PC-3 (cell line): ENCODE measurements at regions not wholly inside any gene's neighbourhood (a gene's known extent, or its start where the extent isn't known, plus 50 kb on each side); places are given as distances from the start of the nearest gene placed in this dataset.

Experiments
- ATAC-seq: fragments of 200-7000 bp; cut with Tn5 transposase; 2 replicates; pipeline ENCODE4 v1.9.1; 2020; ENCODE audit warnings: mild to moderate bottlenecking, moderate library complexity
- BruUV-seq: library from RNA; stranded (reverse); fragments of 400-500 nt; replicated peaks from 2 replicates; lab custom pipeline; 2021; lab: Mats Ljungman, UMichigan
- CTCF ChIA-PET: fragments of 300-600 bp; sonication (Branson Sonifier 250); formaldehyde crosslinking; loops from one replicate; lab custom pipeline; 2022; ENCODE audit warnings: antibody characterized with exemption; lab: Charles Lee
- POLR2A ChIA-PET: fragments of 300-600 bp; sonication (Branson Sonifier 250); formaldehyde crosslinking; loops from one replicate; lab custom pipeline; 2022; ENCODE audit warnings: antibody characterized with exemption; ENCODE audit not compliant: unreplicated experiment; lab: Charles Lee
- DNase-seq: peaks from one replicate; pipeline ENCODE4 v3.0.0-alpha.2; 2015
- H2AFZ ChIP-seq: fragments of 300-600 bp; sonication (generic); 2 replicates; pipeline ENCODE4 v1.6.0; 2016; ENCODE audit warnings: antibody characterized with exemption, low read length
- H3F3A ChIP-seq: fragments of 300-600 bp; sonication (generic); one replicate; pipeline ENCODE4 v1.6.0; 2017; ENCODE audit warnings: antibody characterized with exemption, low read length, control low read depth, mild to moderate bottlenecking; ENCODE audit not compliant: unreplicated experiment
- H3K27ac ChIP-seq: fragments of 300-600 bp; sonication (generic); 2 replicates; pipeline ENCODE4 v1.5.1; 2016; ENCODE audit warnings: mild to moderate bottlenecking, low read length
- H3K27me3 ChIP-seq: fragments of 300-600 bp; sonication (generic); 2 replicates; pipeline ENCODE4 v1.6.1; 2016; ENCODE audit warnings: low read length, mixed read lengths
- H3K36me3 ChIP-seq: fragments of 300-600 bp; sonication (generic); 2 replicates; pipeline ENCODE4 v1.6.1; 2016; ENCODE audit warnings: low read depth, mixed run types, low read length, mixed read lengths
- H3K4me1 ChIP-seq: fragments of 300-600 bp; sonication (generic); 2 replicates; pipeline ENCODE4 v1.5.1; 2016; ENCODE audit warnings: low read length; ENCODE audit not compliant: insufficient read depth
- H3K4me2 ChIP-seq: fragments of 300-600 bp; sonication (generic); 2 replicates; pipeline ENCODE4 v1.6.0; 2016; ENCODE audit warnings: low read length
- H3K4me3 ChIP-seq: fragments of 300-600 bp; sonication (generic); 2 replicates; pipeline ENCODE4 v1.5.1; 2016; ENCODE audit warnings: mild to moderate bottlenecking, low read length, mixed read lengths
- H3K79me2 ChIP-seq: fragments of 300-600 bp; sonication (generic); 2 replicates; pipeline ENCODE4 v1.6.1; 2017; ENCODE audit warnings: low read length, mixed read lengths
- H3K9ac ChIP-seq: fragments of 300-600 bp; sonication (generic); 2 replicates; pipeline ENCODE4 v1.6.0; 2016; ENCODE audit warnings: mild to moderate bottlenecking, low read length
- H3K9me2 ChIP-seq: fragments of 300-600 bp; sonication (generic); replicated peaks from 2 replicates; pipeline ENCODE4 v1.6.1; 2016; ENCODE audit warnings: mixed run types, low read length, mixed read lengths
- H3K9me3 ChIP-seq: fragments of 300-600 bp; sonication (generic); 2 replicates; pipeline ENCODE4 v1.6.1; 2016; ENCODE audit warnings: low read length, mixed read lengths
- H4K20me1 ChIP-seq: fragments of 300-600 bp; sonication (generic); 2 replicates; pipeline ENCODE4 v1.6.1; 2016; ENCODE audit warnings: low read length, mixed read lengths
- EZH2 ChIP-seq: fragments of 300-600 bp; sonication (generic); IDR thresholded peaks from one replicate; pipeline ENCODE4 v1.6.1; 2017; ENCODE audit warnings: antibody characterized with exemption, mild to moderate bottlenecking, low read length; ENCODE audit not compliant: unreplicated experiment
- EZH2phosphoT487 ChIP-seq: fragments of 300-600 bp; sonication (generic); IDR thresholded peaks from 2 replicates; pipeline ENCODE4 v1.6.1; 2018; ENCODE audit warnings: mild to moderate bottlenecking, antibody characterized with exemption, low read length, borderline replicate concordance
- intact Hi-C: fragments of 100-400 bp; cut with micrococcal nuclease; formaldehyde crosslinking; loops from 2 replicates; pipeline ENCODE4 v1.9.0; 2023
- TF ChIP-seq, protein P1 (sequence below): fragments of 300-600 bp; sonication (generic); conservative IDR thresholded peaks from 2 replicates; pipeline ENCODE4 v1.5.1; 2017; ENCODE audit warnings: antibody characterized with exemption, low read depth, mild to moderate bottlenecking, low read length

DNA sequence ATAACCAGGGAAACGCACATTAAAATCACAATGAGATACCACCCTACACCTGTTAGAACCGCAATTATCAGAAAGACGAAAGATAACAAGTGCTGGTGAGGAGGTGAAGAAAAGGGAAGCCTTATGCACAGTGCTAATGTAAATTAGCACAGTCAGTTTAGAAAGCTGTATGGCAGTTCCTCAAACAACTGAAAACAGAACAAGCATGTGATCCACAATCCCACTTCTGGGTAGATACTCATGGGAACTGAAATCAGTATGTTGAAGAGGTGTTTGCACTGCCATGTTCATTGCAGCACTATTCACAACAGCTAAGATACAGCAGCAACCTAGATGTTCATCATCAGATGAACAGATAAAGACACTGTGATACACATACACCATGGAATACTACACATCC is 75.0 kb upstream of the CCND1 start:
- H3F3A ChIP-seq: no peaks in the 10 kb centered on the region
- no peak overlapping the region for H3K27ac ChIP-seq
- ATAC-seq (no peak), DNase-seq (no peak)
- CTCF ChIA-PET: no interaction called here
- no TSS peak for BruUV-seq
- no peak overlapping the region for H2AFZ ChIP-seq
- no peak overlapping the region for H3K9ac ChIP-seq
- no peak for TF ChIP-seq EZH2
- TF ChIP-seq, protein P1, sequence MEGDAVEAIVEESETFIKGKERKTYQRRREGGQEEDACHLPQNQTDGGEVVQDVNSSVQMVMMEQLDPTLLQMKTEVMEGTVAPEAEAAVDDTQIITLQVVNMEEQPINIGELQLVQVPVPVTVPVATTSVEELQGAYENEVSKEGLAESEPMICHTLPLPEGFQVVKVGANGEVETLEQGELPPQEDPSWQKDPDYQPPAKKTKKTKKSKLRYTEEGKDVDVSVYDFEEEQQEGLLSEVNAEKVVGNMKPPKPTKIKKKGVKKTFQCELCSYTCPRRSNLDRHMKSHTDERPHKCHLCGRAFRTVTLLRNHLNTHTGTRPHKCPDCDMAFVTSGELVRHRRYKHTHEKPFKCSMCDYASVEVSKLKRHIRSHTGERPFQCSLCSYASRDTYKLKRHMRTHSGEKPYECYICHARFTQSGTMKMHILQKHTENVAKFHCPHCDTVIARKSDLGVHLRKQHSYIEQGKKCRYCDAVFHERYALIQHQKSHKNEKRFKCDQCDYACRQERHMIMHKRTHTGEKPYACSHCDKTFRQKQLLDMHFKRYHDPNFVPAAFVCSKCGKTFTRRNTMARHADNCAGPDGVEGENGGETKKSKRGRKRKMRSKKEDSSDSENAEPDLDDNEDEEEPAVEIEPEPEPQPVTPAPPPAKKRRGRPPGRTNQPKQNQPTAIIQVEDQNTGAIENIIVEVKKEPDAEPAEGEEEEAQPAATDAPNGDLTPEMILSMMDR: no peak
- no peak for TF ChIP-seq EZH2phosphoT487
- H3K27me3 ChIP-seq: no peaks in the 10 kb centered on the region
- POLR2A ChIA-PET: no interaction called here
- no peak overlapping the region for H3K4me3 ChIP-seq
- no peaks in the 10 kb centered on the region for H4K20me1 ChIP-seq
- H3K4me2 ChIP-seq: no peak overlapping the region
- no peaks in the 10 kb centered on the region for H3K36me3 ChIP-seq
- no peaks in the 10 kb centered on the region for H3K9me2 ChIP-seq
- H3K4me1 ChIP-seq: no peaks in the 10 kb centered on the region
- intact Hi-C loops: no loop called here
- no peaks in the 10 kb centered on the region for H3K79me2 ChIP-seq
- H3K9me3 ChIP-seq: no peaks in the 10 kb centered on the region

DNA sequence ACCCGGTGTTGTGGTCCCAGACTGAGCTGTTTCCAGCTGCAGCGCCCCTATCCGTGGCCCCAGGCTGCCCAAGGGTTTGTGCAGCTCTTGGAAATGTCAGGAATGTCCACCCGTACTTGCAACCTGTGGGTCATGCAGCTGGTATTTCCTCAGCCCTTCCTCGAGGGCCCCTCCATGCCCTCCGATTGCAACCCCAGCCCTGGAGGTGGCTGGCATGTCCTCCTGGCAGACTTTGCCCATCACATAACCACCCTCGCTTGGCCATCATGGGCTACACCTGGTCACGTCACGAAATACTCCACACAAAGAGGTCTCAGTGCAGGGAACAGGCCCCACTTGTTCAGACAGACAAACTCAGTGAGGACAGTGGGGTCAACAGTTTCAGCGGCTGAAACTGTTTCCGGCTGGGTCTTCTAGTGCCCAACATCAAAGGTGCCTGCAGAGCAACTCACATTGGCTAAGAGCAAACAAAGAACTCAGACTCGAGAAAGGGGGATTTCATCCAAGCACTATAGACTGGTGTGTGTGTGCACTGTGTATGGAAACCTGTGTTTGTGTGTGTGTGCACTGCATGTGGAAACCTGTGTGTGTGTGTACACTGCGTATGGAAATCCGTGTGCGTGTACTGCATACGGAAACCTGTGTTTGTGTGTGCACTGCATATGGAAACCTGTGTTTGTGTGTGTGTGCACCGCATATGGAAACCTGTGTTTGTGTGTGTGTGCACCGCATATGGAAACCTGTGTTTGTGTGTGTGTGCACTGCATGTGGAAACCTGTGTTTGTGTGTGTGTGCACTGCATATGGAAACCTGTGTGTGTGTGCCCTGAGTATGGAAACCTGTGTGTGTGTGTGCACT is 72.8 kb upstream of the CCND1 start:
- H3K9ac ChIP-seq: no peak overlapping the region
- ChIA-PET CTCF (no interaction called here), POLR2A (no interaction called here)
- DNase-seq (no peak), ATAC-seq (no peak)
- H3K27ac ChIP-seq: no peak overlapping the region
- H3K36me3 ChIP-seq: no peaks in the 10 kb centered on the region
- no peaks in the 10 kb centered on the region for H3K9me3 ChIP-seq
- no peaks in the 10 kb centered on the region for H3K4me1 ChIP-seq
- no peak overlapping the region for H3K4me2 ChIP-seq
- no peaks in the 10 kb centered on the region for H4K20me1 ChIP-seq
- no peak overlapping the region for H3K4me3 ChIP-seq
- no peak overlapping the region for H2AFZ ChIP-seq
- no TSS peak for BruUV-seq
- no peaks in the 10 kb centered on the region for H3K27me3 ChIP-seq
- H3K9me2 ChIP-seq: no peaks in the 10 kb centered on the region
- H3F3A ChIP-seq: no peaks in the 10 kb centered on the region
- TF ChIP-seq EZH2 (no peak), EZH2phosphoT487 (no peak)
- TF ChIP-seq, protein P1: no peak
- intact Hi-C loops: no loop called here
- H3K79me2 ChIP-seq: no peaks in the 10 kb centered on the region

DNA sequence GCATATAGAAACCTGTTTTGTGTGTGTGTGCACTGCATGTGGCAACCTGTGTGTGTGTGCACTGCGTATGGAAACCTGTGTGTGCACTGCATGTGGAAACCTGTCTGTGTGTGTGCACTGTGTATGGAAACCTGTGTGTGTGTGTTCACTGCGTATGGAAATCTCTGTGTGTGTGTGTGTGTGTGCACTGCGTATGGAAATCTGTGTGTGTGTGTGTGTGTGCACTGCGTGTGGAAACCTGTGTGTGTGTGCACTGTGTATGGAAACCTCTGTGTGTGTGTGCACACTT is 72.2 kb upstream of the CCND1 start:
- no peaks in the 10 kb centered on the region for H3K9me3 ChIP-seq
- no peak overlapping the region for H3K4me2 ChIP-seq
- no TSS peak for BruUV-seq
- no peaks in the 10 kb centered on the region for H4K20me1 ChIP-seq
- no peak overlapping the region for H3K9ac ChIP-seq
- ChIA-PET CTCF (no interaction called here), POLR2A (no interaction called here)
- intact Hi-C loops: no loop called here
- H3K4me1 ChIP-seq: no peaks in the 10 kb centered on the region
- H3K4me3 ChIP-seq: no peak overlapping the region
- no peaks in the 10 kb centered on the region for H3K36me3 ChIP-seq
- no peak for DNase-seq
- no peak overlapping the region for H2AFZ ChIP-seq
- H3K79me2 ChIP-seq: no peaks in the 10 kb centered on the region
- TF ChIP-seq EZH2phosphoT487: no peak
- TF ChIP-seq, protein P1: no peak
- no peak for TF ChIP-seq EZH2
- ATAC-seq: no peak
- no peaks in the 10 kb centered on the region for H3K9me2 ChIP-seq
- H3K27ac ChIP-seq: no peak overlapping the region
- H3K27me3 ChIP-seq: no peaks in the 10 kb centered on the region
- no peaks in the 10 kb centered on the region for H3F3A ChIP-seq
